GM18502 (cell line): ENCODE measurements at regions not wholly inside any gene's neighbourhood (a gene's known extent, or its start where the extent isn't known, plus 50 kb on each side); places are given as distances from the start of the nearest gene placed in this dataset.

Experiments
- ATAC-seq: cut with Tn5 transposase; IDR thresholded peaks from one replicate; pipeline ENCODE4 v1.9.1; 2021; ENCODE audit warnings: mild to moderate bottlenecking; ENCODE audit not compliant: unreplicated experiment, poor library complexity

- no peak for ATAC-seq
Observed at GRCh38 chr2:55102056-55102812, 52.0 kb upstream of the RTN4 start.

GRCh38 chr2:55101466-55101865 lies 51.2 kb upstream of the RTN4 start:
- ATAC-seq: no peak

- ATAC-seq: no peak
Observed at GRCh38 chr2:55099878-55100820, 49.9 kb upstream of the RTN4 start.
